Neural cell (in vitro differentiated cells): ENCODE measurements at regions not wholly inside any gene's neighbourhood (a gene's known extent, or its start where the extent isn't known, plus 50 kb on each side); places are given as distances from the start of the nearest gene placed in this dataset.

Experiments used
- H2AFZ ChIP-seq: fragments of 200-600, 300-800 bp; sonication (generic), shearing (Covaris generic); 2 replicates; pipeline ENCODE4 v1.6.0; 2014; ENCODE audit warnings: low read depth, mild to moderate bottlenecking, antibody characterized with exemption, low read length, moderate library complexity
- H3F3A ChIP-seq: fragments of 200-600 bp; shearing (Covaris generic); 2 replicates; pipeline ENCODE4 v1.6.1; 2016; ENCODE audit warnings: mild to moderate bottlenecking, moderate library complexity, mixed read lengths, antibody characterized with exemption, low read length; ENCODE audit not compliant: insufficient read depth, poor library complexity, severe bottlenecking
- H3K27ac ChIP-seq: fragments of 200-600, 300-800 bp; sonication (generic), shearing (Covaris generic); 2 replicates; pipeline ENCODE4 v1.5.1; 2014; ENCODE audit warnings: mild to moderate bottlenecking, low read length, moderate library complexity
- H3K27me3 ChIP-seq: fragments of 300-800, 200-600 bp; sonication (generic), shearing (Covaris generic); 2 replicates; pipeline ENCODE4 v1.6.0; 2014; ENCODE audit warnings: mild to moderate bottlenecking, low read depth, low read length, moderate library complexity; ENCODE audit not compliant: insufficient read depth
- H3K36me3 ChIP-seq: fragments of 300-800, 200-600 bp; sonication (generic), shearing (Covaris generic); 2 replicates; pipeline ENCODE4 v1.5.1; 2014; ENCODE audit warnings: mild to moderate bottlenecking, antibody characterized with exemption, low read length, moderate library complexity; ENCODE audit not compliant: insufficient read depth
- H3K4me2 ChIP-seq: fragments of 300-800, 200-600 bp; sonication (generic), shearing (Covaris generic); 2 replicates; pipeline ENCODE4 v1.6.0; 2014; ENCODE audit warnings: mild to moderate bottlenecking, low read length
- H3K4me3 ChIP-seq: fragments of 300-800, 200-600 bp; sonication (generic), shearing (Covaris generic); 2 replicates; pipeline ENCODE4 v1.5.1; 2014; ENCODE audit warnings: mild to moderate bottlenecking, low read length, moderate library complexity
- H3K79me2 ChIP-seq: fragments of 200-600 bp; shearing (Covaris generic); replicated peaks from 2 replicates; pipeline ENCODE4 v1.6.0; 2014; ENCODE audit warnings: mild to moderate bottlenecking, low read length, moderate library complexity; ENCODE audit not compliant: insufficient read depth
- H3K9ac ChIP-seq: fragments of 300-800, 200-600 bp; sonication (generic), shearing (Covaris generic); 2 replicates; pipeline ENCODE4 v1.6.1; 2016; ENCODE audit warnings: mild to moderate bottlenecking, low read length, mixed read lengths
- H3K9me2 ChIP-seq: fragments of 200-600 bp; shearing (Covaris generic); 2 replicates; pipeline ENCODE4 v1.6.1; 2016; ENCODE audit warnings: mild to moderate bottlenecking, low read length, mixed read lengths; ENCODE audit not compliant: insufficient read depth
- H3K9me3 ChIP-seq: fragments of 200-600, 300-800 bp; sonication (generic), shearing (Covaris generic); 2 replicates; pipeline ENCODE4 v1.6.1; 2016; ENCODE audit warnings: mild to moderate bottlenecking, mixed run types, low read length, moderate library complexity, mixed read lengths
- H4K20me1 ChIP-seq: fragments of 200-600 bp; shearing (Covaris generic); 2 replicates; pipeline ENCODE4 v1.6.1; 2016; ENCODE audit warnings: mild to moderate bottlenecking, mixed run types; ENCODE audit not compliant: insufficient read depth
- CTCF ChIP-seq: fragments of 450-650 bp; IDR thresholded peaks from 2 replicates; pipeline ENCODE4 v1.5.1; 2014; ENCODE audit warnings: antibody characterized with exemption, mild to moderate bottlenecking, moderate library complexity; ENCODE audit not compliant: poor library complexity, severe bottlenecking
- EP300 ChIP-seq: fragments of 450-650 bp; conservative IDR thresholded peaks from 2 replicates; pipeline ENCODE4 v1.6.1; 2014; ENCODE audit warnings: antibody characterized with exemption, mild to moderate bottlenecking, moderate library complexity; ENCODE audit not compliant: poor library complexity, severe bottlenecking
- EZH2 ChIP-seq: fragments of 200-600, 300-800 bp; shearing (Covaris generic), sonication (generic); IDR thresholded peaks from 2 replicates; pipeline ENCODE4 v1.6.1; 2014; ENCODE audit warnings: antibody characterized with exemption, low read length, borderline replicate concordance, mild to moderate bottlenecking; ENCODE audit not compliant: insufficient read depth, poor library complexity, severe bottlenecking
- MXI1 ChIP-seq: fragments of 450-650 bp; conservative IDR thresholded peaks from 2 replicates; pipeline ENCODE4 v1.6.1; 2014; ENCODE audit warnings: antibody characterized with exemption, mild to moderate bottlenecking; ENCODE audit not compliant: poor library complexity, severe bottlenecking
- POLR2AphosphoS5 ChIP-seq: IDR thresholded peaks from 2 replicates; pipeline ENCODE4 v1.6.1; 2012
- RAD21 ChIP-seq: fragments of 450-650 bp; conservative IDR thresholded peaks from 2 replicates; pipeline ENCODE4 v1.6.1; 2014; ENCODE audit warnings: antibody characterized with exemption, mild to moderate bottlenecking, moderate library complexity
- SMC3 ChIP-seq: fragments of 450-650 bp; conservative IDR thresholded peaks from 2 replicates; pipeline ENCODE4 v1.6.1; 2014; ENCODE audit warnings: antibody characterized with exemption, mild to moderate bottlenecking, moderate library complexity; ENCODE audit not compliant: poor library complexity
- TAF1 ChIP-seq: IDR thresholded peaks from 2 replicates; pipeline ENCODE4 v1.6.1; 2012; ENCODE audit warnings: low read depth
- TF ChIP-seq, protein P1 (sequence below): IDR thresholded peaks from 2 replicates; pipeline ENCODE4 v1.6.1; 2012; ENCODE audit warnings: borderline replicate concordance

- no peaks in the 10 kb centered on the region for H3K9me2 ChIP-seq
- no peaks in the 10 kb centered on the region for H3K27me3 ChIP-seq
- no peaks in the 10 kb centered on the region for H3K36me3 ChIP-seq
- H3K4me3 ChIP-seq = no peak overlapping the region
- H3F3A ChIP-seq = no peaks in the 10 kb centered on the region
- H3K4me2 ChIP-seq = no peak overlapping the region
- H2AFZ ChIP-seq = no peak overlapping the region
- H3K27ac ChIP-seq = no peak overlapping the region
- H4K20me1 ChIP-seq = no peaks in the 10 kb centered on the region
- no peaks in the 10 kb centered on the region for H3K9me3 ChIP-seq
- H3K9ac ChIP-seq = no peak overlapping the region
- TF ChIP-seq, protein P1, sequence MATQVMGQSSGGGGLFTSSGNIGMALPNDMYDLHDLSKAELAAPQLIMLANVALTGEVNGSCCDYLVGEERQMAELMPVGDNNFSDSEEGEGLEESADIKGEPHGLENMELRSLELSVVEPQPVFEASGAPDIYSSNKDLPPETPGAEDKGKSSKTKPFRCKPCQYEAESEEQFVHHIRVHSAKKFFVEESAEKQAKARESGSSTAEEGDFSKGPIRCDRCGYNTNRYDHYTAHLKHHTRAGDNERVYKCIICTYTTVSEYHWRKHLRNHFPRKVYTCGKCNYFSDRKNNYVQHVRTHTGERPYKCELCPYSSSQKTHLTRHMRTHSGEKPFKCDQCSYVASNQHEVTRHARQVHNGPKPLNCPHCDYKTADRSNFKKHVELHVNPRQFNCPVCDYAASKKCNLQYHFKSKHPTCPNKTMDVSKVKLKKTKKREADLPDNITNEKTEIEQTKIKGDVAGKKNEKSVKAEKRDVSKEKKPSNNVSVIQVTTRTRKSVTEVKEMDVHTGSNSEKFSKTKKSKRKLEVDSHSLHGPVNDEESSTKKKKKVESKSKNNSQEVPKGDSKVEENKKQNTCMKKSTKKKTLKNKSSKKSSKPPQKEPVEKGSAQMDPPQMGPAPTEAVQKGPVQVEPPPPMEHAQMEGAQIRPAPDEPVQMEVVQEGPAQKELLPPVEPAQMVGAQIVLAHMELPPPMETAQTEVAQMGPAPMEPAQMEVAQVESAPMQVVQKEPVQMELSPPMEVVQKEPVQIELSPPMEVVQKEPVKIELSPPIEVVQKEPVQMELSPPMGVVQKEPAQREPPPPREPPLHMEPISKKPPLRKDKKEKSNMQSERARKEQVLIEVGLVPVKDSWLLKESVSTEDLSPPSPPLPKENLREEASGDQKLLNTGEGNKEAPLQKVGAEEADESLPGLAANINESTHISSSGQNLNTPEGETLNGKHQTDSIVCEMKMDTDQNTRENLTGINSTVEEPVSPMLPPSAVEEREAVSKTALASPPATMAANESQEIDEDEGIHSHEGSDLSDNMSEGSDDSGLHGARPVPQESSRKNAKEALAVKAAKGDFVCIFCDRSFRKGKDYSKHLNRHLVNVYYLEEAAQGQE = no peak
- TF ChIP-seq CTCF (no peak), POLR2AphosphoS5 (no peak), SMC3 (no peak), RAD21 (no peak), EZH2 (no peak), EP300 (no peak), TAF1 (no peak), MXI1 (no peak)
- H3K79me2 ChIP-seq = no peaks in the 10 kb centered on the region
Observed at GRCh38 chr18:56019908-56020307, 431.9 kb upstream of the TCF4 start.

- TF ChIP-seq CTCF (no peak), RAD21 (no peak), EP300 (no peak), SMC3 (no peak), EZH2 (no peak), TAF1 (no peak), POLR2AphosphoS5 (no peak), MXI1 (no peak)
- TF ChIP-seq, protein P1 = no peak
- H3K9ac ChIP-seq = no peak overlapping the region
- H3K36me3 ChIP-seq = no peaks in the 10 kb centered on the region
- H3K4me2 ChIP-seq = no peak overlapping the region
- H3K9me2 ChIP-seq = no peaks in the 10 kb centered on the region
- H3K4me3 ChIP-seq = no peak overlapping the region
- no peaks in the 10 kb centered on the region for H3K27me3 ChIP-seq
- no peak overlapping the region for H3K27ac ChIP-seq
- H2AFZ ChIP-seq = no peak overlapping the region
- no peaks in the 10 kb centered on the region for H3K9me3 ChIP-seq
- H3F3A ChIP-seq = no peaks in the 10 kb centered on the region
- no peaks in the 10 kb centered on the region for H3K79me2 ChIP-seq
- no peaks in the 10 kb centered on the region for H4K20me1 ChIP-seq
Observed at GRCh38 chr18:56019156-56019555, 431.2 kb upstream of the TCF4 start.
